ENCODE measurements at regions not wholly inside any gene's neighbourhood (a gene's known extent, or its start where the extent isn't known, plus 50 kb on each side); places are given as distances from the start of the nearest gene placed in this dataset.

DNA sequence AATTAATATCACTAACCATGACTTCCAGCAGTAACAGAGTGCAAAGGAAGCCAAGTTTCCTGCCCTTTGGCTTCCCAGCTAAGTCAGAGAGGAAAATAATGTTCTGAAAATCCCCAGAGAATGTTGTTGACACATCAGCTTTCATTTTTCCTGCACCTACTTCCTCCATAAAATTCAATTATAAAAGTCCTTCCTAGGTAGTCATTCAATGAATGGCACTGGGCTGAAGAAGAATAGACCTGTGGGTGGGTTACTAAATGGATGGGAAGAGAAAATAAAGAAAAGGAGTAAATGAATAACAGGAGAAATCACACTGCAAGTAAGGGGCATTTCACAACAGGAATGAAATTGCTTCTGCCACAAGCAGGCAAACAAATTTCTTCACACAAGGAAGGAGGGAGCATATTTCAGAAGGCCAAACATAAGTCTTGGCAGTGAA is 73.2 kb upstream of the MDM1 start (continued):
- TF ChIP-seq, protein P1, sequence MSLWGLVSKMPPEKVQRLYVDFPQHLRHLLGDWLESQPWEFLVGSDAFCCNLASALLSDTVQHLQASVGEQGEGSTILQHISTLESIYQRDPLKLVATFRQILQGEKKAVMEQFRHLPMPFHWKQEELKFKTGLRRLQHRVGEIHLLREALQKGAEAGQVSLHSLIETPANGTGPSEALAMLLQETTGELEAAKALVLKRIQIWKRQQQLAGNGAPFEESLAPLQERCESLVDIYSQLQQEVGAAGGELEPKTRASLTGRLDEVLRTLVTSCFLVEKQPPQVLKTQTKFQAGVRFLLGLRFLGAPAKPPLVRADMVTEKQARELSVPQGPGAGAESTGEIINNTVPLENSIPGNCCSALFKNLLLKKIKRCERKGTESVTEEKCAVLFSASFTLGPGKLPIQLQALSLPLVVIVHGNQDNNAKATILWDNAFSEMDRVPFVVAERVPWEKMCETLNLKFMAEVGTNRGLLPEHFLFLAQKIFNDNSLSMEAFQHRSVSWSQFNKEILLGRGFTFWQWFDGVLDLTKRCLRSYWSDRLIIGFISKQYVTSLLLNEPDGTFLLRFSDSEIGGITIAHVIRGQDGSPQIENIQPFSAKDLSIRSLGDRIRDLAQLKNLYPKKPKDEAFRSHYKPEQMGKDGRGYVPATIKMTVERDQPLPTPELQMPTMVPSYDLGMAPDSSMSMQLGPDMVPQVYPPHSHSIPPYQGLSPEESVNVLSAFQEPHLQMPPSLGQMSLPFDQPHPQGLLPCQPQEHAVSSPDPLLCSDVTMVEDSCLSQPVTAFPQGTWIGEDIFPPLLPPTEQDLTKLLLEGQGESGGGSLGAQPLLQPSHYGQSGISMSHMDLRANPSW (CRISPR knock-in tag; conservative IDR thresholded peaks at IDR 0.05; ENCODE audit: low read depth): no peak
- TF ChIP-seq MXD4 (CRISPR knock-in tag; IDR thresholded peaks at IDR 0.05; ENCODE audit: borderline replicate concordance): no peak
- TF ChIP-seq FOXJ3 (CRISPR knock-in tag; IDR thresholded peaks at IDR 0.05; ENCODE audit: borderline replicate concordance): no peak
- TF ChIP-seq ZBTB21 (CRISPR knock-in tag; IDR thresholded peaks at IDR 0.05; ENCODE audit: borderline replicate concordance): no peak

DNA sequence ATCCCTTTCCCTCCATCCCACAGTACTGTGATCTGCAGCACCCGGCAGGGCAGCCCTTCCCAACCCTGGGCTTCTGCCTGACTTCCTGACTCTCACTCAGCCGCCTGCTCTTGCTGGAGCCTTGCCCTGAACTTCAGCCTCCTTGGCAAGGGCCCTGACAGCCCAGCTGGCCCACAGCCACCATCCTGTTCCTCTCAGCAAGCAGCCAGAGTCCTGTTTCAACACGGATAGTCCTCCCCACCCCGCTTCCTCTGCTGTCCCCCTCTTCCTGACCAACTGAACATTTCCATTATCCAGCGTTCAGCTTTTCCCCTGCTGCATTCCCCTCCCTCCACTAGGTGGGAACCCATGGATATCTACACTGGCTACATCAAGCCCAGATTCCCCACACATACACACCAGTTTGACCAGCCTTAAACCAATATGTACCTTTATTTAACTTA is 74.0 kb upstream of the MDM1 start:
- Mint-ChIP-seq H3K4me3 (no peak overlapping the region), H3K36me3 (no peaks in the 10 kb centered on the region), H3K4me1 (peaks cover 6% of the 10 kb centered on the region), H3K27me3 (ENCODE audit: low read depth) (no peaks in the 10 kb centered on the region), H3K27ac (no peak overlapping the region), H3K9me3 (no peaks in the 10 kb centered on the region)
- DNase-seq (ENCODE audit: low spot score) (peak; percentile 18), ATAC-seq (peak; percentile 96)
- TF ChIP-seq, protein P2, sequence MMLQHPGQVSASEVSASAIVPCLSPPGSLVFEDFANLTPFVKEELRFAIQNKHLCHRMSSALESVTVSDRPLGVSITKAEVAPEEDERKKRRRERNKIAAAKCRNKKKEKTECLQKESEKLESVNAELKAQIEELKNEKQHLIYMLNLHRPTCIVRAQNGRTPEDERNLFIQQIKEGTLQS (CRISPR knock-in tag; conservative IDR thresholded peaks at IDR 0.05): no peak
- TF ChIP-seq NR2C2 (CRISPR knock-in tag; IDR thresholded peaks at IDR 0.05): no peak
- TF ChIP-seq SOX15 (CRISPR knock-in tag; IDR thresholded peaks at IDR 0.05): no peak
- no peak for TF ChIP-seq ZNF121 (CRISPR knock-in tag; IDR thresholded peaks at IDR 0.05)
- TF ChIP-seq, protein P3, sequence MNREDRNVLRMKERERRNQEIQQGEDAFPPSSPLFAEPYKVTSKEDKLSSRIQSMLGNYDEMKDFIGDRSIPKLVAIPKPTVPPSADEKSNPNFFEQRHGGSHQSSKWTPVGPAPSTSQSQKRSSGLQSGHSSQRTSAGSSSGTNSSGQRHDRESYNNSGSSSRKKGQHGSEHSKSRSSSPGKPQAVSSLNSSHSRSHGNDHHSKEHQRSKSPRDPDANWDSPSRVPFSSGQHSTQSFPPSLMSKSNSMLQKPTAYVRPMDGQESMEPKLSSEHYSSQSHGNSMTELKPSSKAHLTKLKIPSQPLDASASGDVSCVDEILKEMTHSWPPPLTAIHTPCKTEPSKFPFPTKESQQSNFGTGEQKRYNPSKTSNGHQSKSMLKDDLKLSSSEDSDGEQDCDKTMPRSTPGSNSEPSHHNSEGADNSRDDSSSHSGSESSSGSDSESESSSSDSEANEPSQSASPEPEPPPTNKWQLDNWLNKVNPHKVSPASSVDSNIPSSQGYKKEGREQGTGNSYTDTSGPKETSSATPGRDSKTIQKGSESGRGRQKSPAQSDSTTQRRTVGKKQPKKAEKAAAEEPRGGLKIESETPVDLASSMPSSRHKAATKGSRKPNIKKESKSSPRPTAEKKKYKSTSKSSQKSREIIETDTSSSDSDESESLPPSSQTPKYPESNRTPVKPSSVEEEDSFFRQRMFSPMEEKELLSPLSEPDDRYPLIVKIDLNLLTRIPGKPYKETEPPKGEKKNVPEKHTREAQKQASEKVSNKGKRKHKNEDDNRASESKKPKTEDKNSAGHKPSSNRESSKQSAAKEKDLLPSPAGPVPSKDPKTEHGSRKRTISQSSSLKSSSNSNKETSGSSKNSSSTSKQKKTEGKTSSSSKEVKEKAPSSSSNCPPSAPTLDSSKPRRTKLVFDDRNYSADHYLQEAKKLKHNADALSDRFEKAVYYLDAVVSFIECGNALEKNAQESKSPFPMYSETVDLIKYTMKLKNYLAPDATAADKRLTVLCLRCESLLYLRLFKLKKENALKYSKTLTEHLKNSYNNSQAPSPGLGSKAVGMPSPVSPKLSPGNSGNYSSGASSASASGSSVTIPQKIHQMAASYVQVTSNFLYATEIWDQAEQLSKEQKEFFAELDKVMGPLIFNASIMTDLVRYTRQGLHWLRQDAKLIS (CRISPR knock-in tag; IDR thresholded peaks at IDR 0.05; ENCODE audit: borderline replicate concordance): no peak
- TF ChIP-seq, protein P4, sequence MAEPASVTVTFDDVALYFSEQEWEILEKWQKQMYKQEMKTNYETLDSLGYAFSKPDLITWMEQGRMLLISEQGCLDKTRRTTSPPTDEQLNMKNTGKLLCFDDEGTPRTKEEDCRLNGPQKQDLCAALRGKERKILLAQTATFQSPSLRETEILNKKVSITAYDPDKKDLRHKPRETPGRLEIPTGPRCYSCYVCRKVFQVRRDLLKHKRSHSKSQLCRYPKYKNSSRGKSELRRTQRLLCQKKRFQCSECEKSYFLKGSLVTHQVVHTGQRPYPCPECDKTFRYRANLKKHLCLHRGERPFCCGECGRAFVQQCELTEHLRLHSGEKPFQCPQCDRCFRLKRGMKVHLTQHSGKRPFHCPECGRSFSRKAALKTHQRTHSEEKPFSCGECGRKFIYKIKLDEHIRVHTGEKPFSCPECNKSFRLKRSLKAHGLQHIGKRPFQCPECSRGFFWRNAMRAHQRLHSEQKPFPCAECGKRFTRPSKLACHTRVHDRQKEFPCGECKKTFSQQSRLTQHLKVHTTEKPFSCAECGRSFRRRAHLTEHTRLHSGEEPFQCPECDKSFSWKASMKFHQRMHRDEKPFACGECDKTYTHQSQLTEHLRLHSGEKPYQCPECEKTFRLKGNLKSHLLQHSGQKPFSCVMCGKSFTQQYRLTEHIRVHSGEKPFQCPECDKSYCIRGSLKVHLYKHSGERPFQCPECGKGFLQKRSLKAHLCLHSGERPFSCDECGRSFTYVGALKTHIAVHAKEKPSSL (CRISPR knock-in tag; conservative IDR thresholded peaks at IDR 0.05): no peak
- TF ChIP-seq SP1 (CRISPR knock-in tag; conservative IDR thresholded peaks at IDR 0.05): no peak
- TF ChIP-seq, protein P5, sequence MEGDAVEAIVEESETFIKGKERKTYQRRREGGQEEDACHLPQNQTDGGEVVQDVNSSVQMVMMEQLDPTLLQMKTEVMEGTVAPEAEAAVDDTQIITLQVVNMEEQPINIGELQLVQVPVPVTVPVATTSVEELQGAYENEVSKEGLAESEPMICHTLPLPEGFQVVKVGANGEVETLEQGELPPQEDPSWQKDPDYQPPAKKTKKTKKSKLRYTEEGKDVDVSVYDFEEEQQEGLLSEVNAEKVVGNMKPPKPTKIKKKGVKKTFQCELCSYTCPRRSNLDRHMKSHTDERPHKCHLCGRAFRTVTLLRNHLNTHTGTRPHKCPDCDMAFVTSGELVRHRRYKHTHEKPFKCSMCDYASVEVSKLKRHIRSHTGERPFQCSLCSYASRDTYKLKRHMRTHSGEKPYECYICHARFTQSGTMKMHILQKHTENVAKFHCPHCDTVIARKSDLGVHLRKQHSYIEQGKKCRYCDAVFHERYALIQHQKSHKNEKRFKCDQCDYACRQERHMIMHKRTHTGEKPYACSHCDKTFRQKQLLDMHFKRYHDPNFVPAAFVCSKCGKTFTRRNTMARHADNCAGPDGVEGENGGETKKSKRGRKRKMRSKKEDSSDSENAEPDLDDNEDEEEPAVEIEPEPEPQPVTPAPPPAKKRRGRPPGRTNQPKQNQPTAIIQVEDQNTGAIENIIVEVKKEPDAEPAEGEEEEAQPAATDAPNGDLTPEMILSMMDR (IDR thresholded peaks at IDR 0.05): no peak
- no peak for TF ChIP-seq TEAD4 (CRISPR knock-in tag; IDR thresholded peaks at IDR 0.05)
- TF ChIP-seq CREM (CRISPR knock-in tag; IDR thresholded peaks at IDR 0.05): no peak
- TF ChIP-seq, protein P6, sequence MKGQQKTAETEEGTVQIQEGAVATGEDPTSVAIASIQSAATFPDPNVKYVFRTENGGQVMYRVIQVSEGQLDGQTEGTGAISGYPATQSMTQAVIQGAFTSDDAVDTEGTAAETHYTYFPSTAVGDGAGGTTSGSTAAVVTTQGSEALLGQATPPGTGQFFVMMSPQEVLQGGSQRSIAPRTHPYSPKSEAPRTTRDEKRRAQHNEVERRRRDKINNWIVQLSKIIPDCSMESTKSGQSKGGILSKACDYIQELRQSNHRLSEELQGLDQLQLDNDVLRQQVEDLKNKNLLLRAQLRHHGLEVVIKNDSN (CRISPR knock-in tag; IDR thresholded peaks at IDR 0.05): no peak
- TF ChIP-seq, protein P7, sequence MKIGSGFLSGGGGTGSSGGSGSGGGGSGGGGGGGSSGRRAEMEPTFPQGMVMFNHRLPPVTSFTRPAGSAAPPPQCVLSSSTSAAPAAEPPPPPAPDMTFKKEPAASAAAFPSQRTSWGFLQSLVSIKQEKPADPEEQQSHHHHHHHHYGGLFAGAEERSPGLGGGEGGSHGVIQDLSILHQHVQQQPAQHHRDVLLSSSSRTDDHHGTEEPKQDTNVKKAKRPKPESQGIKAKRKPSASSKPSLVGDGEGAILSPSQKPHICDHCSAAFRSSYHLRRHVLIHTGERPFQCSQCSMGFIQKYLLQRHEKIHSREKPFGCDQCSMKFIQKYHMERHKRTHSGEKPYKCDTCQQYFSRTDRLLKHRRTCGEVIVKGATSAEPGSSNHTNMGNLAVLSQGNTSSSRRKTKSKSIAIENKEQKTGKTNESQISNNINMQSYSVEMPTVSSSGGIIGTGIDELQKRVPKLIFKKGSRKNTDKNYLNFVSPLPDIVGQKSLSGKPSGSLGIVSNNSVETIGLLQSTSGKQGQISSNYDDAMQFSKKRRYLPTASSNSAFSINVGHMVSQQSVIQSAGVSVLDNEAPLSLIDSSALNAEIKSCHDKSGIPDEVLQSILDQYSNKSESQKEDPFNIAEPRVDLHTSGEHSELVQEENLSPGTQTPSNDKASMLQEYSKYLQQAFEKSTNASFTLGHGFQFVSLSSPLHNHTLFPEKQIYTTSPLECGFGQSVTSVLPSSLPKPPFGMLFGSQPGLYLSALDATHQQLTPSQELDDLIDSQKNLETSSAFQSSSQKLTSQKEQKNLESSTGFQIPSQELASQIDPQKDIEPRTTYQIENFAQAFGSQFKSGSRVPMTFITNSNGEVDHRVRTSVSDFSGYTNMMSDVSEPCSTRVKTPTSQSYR (CRISPR knock-in tag; IDR thresholded peaks at IDR 0.05): no peak
- no peak for TF ChIP-seq ZNF671 (CRISPR knock-in tag; IDR thresholded peaks at IDR 0.05)
- TF ChIP-seq, protein P8, sequence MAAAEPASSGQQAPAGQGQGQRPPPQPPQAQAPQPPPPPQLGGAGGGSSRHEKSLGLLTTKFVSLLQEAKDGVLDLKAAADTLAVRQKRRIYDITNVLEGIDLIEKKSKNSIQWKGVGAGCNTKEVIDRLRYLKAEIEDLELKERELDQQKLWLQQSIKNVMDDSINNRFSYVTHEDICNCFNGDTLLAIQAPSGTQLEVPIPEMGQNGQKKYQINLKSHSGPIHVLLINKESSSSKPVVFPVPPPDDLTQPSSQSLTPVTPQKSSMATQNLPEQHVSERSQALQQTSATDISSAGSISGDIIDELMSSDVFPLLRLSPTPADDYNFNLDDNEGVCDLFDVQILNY (CRISPR knock-in tag; IDR thresholded peaks at IDR 0.05): no peak
- no peak for TF ChIP-seq ZNF416 (CRISPR knock-in tag; IDR thresholded peaks at IDR 0.05)
- ChIA-PET POLR2A (interaction anchor here (0.7 kb wide), 1 partner anchor 48 kb away, joined by 3 read pairs; no protein-coding TSS in a partner anchor), CTCF (interaction anchor here (0.6 to 1.3 kb wide), 6 partner anchors 14 to 80 kb away, joined by 3 to 4 read pairs (median 4); no protein-coding TSS in a partner anchor)
